ENCODE measurements at regions not wholly inside any gene's neighbourhood (a gene's known extent, or its start where the extent isn't known, plus 50 kb on each side); places are given as distances from the start of the nearest gene placed in this dataset.

GRCh38 chr13:71018995-71019394 lies 848.0 kb downstream of the DACH1 start:
- Histone ChIP-seq H3K4ac (ENCODE audit: low read depth, low read length) (no peak overlapping the region), H3K4me1 (ENCODE audit: insufficient read depth, low read length) (no peaks in the 10 kb centered on the region), H2BK12ac (ENCODE audit: insufficient read length, low read depth, low read length) (no peak overlapping the region), H2BK20ac (ENCODE audit: low read depth, low read length, poor library complexity, severe bottlenecking) (no peak overlapping the region), H3K9ac (ENCODE audit: extremely low read depth, insufficient read length, low read length) (no peak overlapping the region), H3K56ac (ENCODE audit: insufficient read length, low read depth, low read length) (no peak overlapping the region), H4K8ac (replicated peaks; ENCODE audit: insufficient read length, low read depth, low read length) (no peak overlapping the region), H3T11ph (ENCODE audit: low read length) (no peak overlapping the region), H3K23ac (ENCODE audit: insufficient read length, low read depth, low read length) (no peak overlapping the region), H2AFZ (ENCODE audit: low read length) (no peak overlapping the region), H3K23me2 (ENCODE audit: insufficient read length, low read depth, low read length, poor library complexity, severe bottlenecking) (no peaks in the 10 kb centered on the region), H3K27me3 (ENCODE audit: insufficient read depth, low read length) (no peaks in the 10 kb centered on the region), H3K14ac (ENCODE audit: insufficient read depth, low read length) (no peak overlapping the region), H3K27ac (ENCODE audit: insufficient read length, low read depth, low read length) (no peak overlapping the region), H2BK15ac (ENCODE audit: low read depth, low read length) (no peak overlapping the region), H4K91ac (ENCODE audit: insufficient read length, low read depth, low read length) (no peak overlapping the region), H2BK5ac (ENCODE audit: insufficient read length, low read length) (no peak overlapping the region), H2BK120ac (ENCODE audit: low read depth, low read length, poor library complexity, severe bottlenecking) (no peak overlapping the region), H3K18ac (ENCODE audit: insufficient read length, low read depth, low read length) (no peak overlapping the region), H2AK5ac (ENCODE audit: insufficient read length, low read length) (no peak overlapping the region), H4K5ac (ENCODE audit: insufficient read length, low read depth, low read length) (no peak overlapping the region), H3K79me2 (ENCODE audit: insufficient read depth, low read length) (no peaks in the 10 kb centered on the region), H4K20me1 (ENCODE audit: control insufficient read depth, insufficient read depth, insufficient read length) (no peaks in the 10 kb centered on the region), H3K9me3 (ENCODE audit: control insufficient read depth, low read depth, low read length) (no peaks in the 10 kb centered on the region), H3K4me2 (ENCODE audit: insufficient read depth, insufficient read length, low read length) (no peak overlapping the region), H3K79me1 (ENCODE audit: insufficient read depth, low read depth, low read length, poor library complexity, severe bottlenecking) (no peaks in the 10 kb centered on the region)
- Mint-ChIP-seq H3K4me3 (no peak overlapping the region), H3K9me3 (no peaks in the 10 kb centered on the region), H3K27ac (no peak overlapping the region), H3K4me1 (peaks cover 4 to 8% of the 10 kb centered on the region in 2 experiments), H3K27me3 (ENCODE audit: low read depth) (peaks cover 7% of the 10 kb centered on the region), H3K36me3 (ENCODE audit: insufficient read depth in 1 of 3, low read depth in 3 of 3) (no peaks in the 10 kb centered on the region)
- no CpG with 5 or more reads among the region's 1 CpG for WGBS (ENCODE audit: extremely low coverage, insufficient read length, low lambda C conversion rate)
- no peak for DNase-seq
- no peak for TF ChIP-seq CTCF (conservative IDR thresholded peaks at IDR 0.05)
